ENCODE measurements at regions not wholly inside any gene's neighbourhood (a gene's known extent, or its start where the extent isn't known, plus 50 kb on each side); places are given as distances from the start of the nearest gene placed in this dataset.

DNA sequence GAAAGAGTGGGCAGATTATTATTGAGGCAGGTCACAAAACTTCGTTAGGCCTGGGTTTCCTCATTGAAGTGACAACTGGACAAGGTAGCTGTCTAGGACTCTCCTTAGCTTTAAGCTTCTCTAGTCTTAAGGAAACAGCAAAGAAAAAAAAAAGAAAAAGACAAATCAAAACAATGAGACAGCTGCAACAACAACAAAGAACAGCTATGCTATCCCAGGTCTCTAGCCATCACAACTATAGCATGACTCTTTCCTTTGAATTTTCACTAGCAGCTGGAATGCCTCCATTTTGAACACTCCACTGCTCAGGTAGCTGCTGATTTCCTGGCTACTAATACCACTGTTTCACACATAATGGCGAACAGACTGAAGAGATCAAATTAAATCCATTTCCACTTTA, 302.4 kb upstream of the SORL1-AS1 start:
- Mint-ChIP-seq H3K36me3 (ENCODE audit: low read depth) (no peaks in the 10 kb centered on the region), H3K4me1 (peaks cover 15% of the 10 kb centered on the region), H3K27ac (ENCODE audit: unreplicated experiment) (no peak overlapping the region), H3K27me3 (ENCODE audit: low read depth) (no peaks in the 10 kb centered on the region), H3K4me3 (no peak overlapping the region), H3K9me3 (no peaks in the 10 kb centered on the region)
- no peak for DNase-seq (ENCODE audit: low read depth, low spot score)
- TF ChIP-seq, protein P1, sequence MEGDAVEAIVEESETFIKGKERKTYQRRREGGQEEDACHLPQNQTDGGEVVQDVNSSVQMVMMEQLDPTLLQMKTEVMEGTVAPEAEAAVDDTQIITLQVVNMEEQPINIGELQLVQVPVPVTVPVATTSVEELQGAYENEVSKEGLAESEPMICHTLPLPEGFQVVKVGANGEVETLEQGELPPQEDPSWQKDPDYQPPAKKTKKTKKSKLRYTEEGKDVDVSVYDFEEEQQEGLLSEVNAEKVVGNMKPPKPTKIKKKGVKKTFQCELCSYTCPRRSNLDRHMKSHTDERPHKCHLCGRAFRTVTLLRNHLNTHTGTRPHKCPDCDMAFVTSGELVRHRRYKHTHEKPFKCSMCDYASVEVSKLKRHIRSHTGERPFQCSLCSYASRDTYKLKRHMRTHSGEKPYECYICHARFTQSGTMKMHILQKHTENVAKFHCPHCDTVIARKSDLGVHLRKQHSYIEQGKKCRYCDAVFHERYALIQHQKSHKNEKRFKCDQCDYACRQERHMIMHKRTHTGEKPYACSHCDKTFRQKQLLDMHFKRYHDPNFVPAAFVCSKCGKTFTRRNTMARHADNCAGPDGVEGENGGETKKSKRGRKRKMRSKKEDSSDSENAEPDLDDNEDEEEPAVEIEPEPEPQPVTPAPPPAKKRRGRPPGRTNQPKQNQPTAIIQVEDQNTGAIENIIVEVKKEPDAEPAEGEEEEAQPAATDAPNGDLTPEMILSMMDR (conservative IDR thresholded peaks at IDR 0.05), result no peak

DNA sequence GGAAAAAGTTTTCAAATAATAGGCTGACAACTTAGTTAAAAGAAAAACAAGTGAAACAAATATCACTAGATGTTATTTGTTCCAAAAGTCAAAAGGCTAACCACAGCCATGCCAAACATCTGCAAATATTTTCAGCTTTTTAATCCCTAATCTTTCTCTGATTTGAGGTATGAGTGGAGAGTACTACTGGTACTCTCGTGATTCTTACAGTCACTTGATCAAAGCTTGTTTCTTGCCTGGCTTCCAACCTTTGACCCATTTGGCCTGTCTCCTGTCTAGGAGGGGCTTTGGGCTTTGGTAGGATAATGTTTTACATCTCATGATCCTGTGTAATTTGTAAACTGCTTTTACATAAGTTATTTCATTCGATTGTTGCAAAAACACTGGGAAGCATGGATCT, 301.8 kb upstream of the SORL1-AS1 start:
- no peaks in the 10 kb centered on the region for H3K9me3 Mint-ChIP-seq
- no peaks in the 10 kb centered on the region for H3K36me3 Mint-ChIP-seq (ENCODE audit: low read depth)
- TF ChIP-seq, protein P1 (conservative IDR thresholded peaks at IDR 0.05), result no peak
- peaks cover 15% of the 10 kb centered on the region for H3K4me1 Mint-ChIP-seq
- H3K27ac Mint-ChIP-seq (ENCODE audit: unreplicated experiment), result no peak overlapping the region
- no peaks in the 10 kb centered on the region for H3K27me3 Mint-ChIP-seq (ENCODE audit: low read depth)
- no peak overlapping the region for H3K4me3 Mint-ChIP-seq
- DNase-seq (ENCODE audit: low read depth, low spot score), result no peak

- Mint-ChIP-seq H3K36me3 (ENCODE audit: low read depth) (peaks cover 3% of the 10 kb centered on the region), H3K9me3 (peaks cover 7% of the 10 kb centered on the region), H3K4me1 (no peaks in the 10 kb centered on the region), H3K27me3 (ENCODE audit: low read depth) (no peaks in the 10 kb centered on the region), H3K4me3 (no peak overlapping the region), H3K27ac (ENCODE audit: unreplicated experiment) (no peak overlapping the region)
- TF ChIP-seq, protein P1 (conservative IDR thresholded peaks at IDR 0.05), result no peak
- DNase-seq (ENCODE audit: low read depth, low spot score), result no peak
These were observed 296.9 kb upstream of the SORL1-AS1 start for GRCh38 chr11:121749691-121750090.

- H3K4me3 Mint-ChIP-seq, result no peak overlapping the region
- no peak overlapping the region for H3K27ac Mint-ChIP-seq (ENCODE audit: unreplicated experiment)
- no peaks in the 10 kb centered on the region for H3K4me1 Mint-ChIP-seq
- peaks cover 7% of the 10 kb centered on the region for H3K36me3 Mint-ChIP-seq (ENCODE audit: low read depth)
- H3K27me3 Mint-ChIP-seq (ENCODE audit: low read depth), result no peaks in the 10 kb centered on the region
- TF ChIP-seq, protein P1 (conservative IDR thresholded peaks at IDR 0.05), result no peak
- no peak for DNase-seq (ENCODE audit: low read depth, low spot score)
- H3K9me3 Mint-ChIP-seq, result peaks cover 7% of the 10 kb centered on the region
These were observed 295.3 kb upstream of the SORL1-AS1 start for GRCh38 chr11:121748068-121748467.

GRCh38 chr11:121743285-121743684, 290.5 kb upstream of the SORL1-AS1 start:
- peaks cover 12% of the 10 kb centered on the region for H3K9me3 Mint-ChIP-seq
- H3K4me3 Mint-ChIP-seq, result no peak overlapping the region
- no peaks in the 10 kb centered on the region for H3K27me3 Mint-ChIP-seq (ENCODE audit: low read depth)
- H3K27ac Mint-ChIP-seq (ENCODE audit: unreplicated experiment), result no peak overlapping the region
- TF ChIP-seq, protein P1 (conservative IDR thresholded peaks at IDR 0.05), result no peak
- H3K4me1 Mint-ChIP-seq, result peaks cover 8% of the 10 kb centered on the region
- DNase-seq (ENCODE audit: low read depth, low spot score), result no peak
- peaks cover 7% of the 10 kb centered on the region for H3K36me3 Mint-ChIP-seq (ENCODE audit: low read depth)
